ENCODE measurements at regions not wholly inside any gene's neighbourhood (a gene's known extent, or its start where the extent isn't known, plus 50 kb on each side); places are given as distances from the start of the nearest gene placed in this dataset.

GRCh38 chr1:234735916-234736315 lies 125.9 kb upstream of the IRF2BP2 start:
- H3K27me3 ChIP-seq (ENCODE audit: insufficient read depth, low read length): no peaks in the 10 kb centered on the region
- TF ChIP-seq EZH2 (IDR thresholded peaks at IDR 0.05; ENCODE audit: insufficient read depth, low read length): no peak
- no peak for TF ChIP-seq CTCF (IDR thresholded peaks at IDR 0.05; ENCODE audit: insufficient read depth, low read depth, low read length)
- H3K27ac ChIP-seq (ENCODE audit: low read depth, low read length): no peak overlapping the region
- H3K9ac ChIP-seq (ENCODE audit: low read length): no peak overlapping the region
- no peaks in the 10 kb centered on the region for H3K27me3 Mint-ChIP-seq (ENCODE audit: low read depth, unreplicated experiment)
- no peaks in the 10 kb centered on the region for H3K36me3 Mint-ChIP-seq (ENCODE audit: low read depth, unreplicated experiment)
- no peaks in the 10 kb centered on the region for H3K9me3 Mint-ChIP-seq (ENCODE audit: unreplicated experiment)
- no peak overlapping the region for H3K4me3 Mint-ChIP-seq (ENCODE audit: unreplicated experiment)
- peaks cover 32% of the 10 kb centered on the region for H3K4me1 Mint-ChIP-seq (ENCODE audit: low read depth, unreplicated experiment)
- peak overlapping the region; percentile 38 for H3K27ac Mint-ChIP-seq (ENCODE audit: unreplicated experiment)
- no peak overlapping the region for H3K4me3 ChIP-seq (ENCODE audit: insufficient read depth, low read depth, low read length)
- H3K36me3 ChIP-seq (ENCODE audit: insufficient read depth, low read length): no peaks in the 10 kb centered on the region
- H3K79me2 ChIP-seq (ENCODE audit: insufficient read depth, low read length): no peaks in the 10 kb centered on the region
- H3K4me1 ChIP-seq (ENCODE audit: insufficient read depth, low read length): peaks cover 12% of the 10 kb centered on the region
- DNase-seq (ENCODE audit: low read depth) (no peak), FAIRE-seq (no peak)
- no peaks in the 10 kb centered on the region for H3K9me3 ChIP-seq (ENCODE audit: insufficient read depth, low read depth, low read length)
- no peak overlapping the region for H2AFZ ChIP-seq (ENCODE audit: low read depth, low read length)
- no peak overlapping the region for H3K4me2 ChIP-seq (ENCODE audit: low read length)
- no peaks in the 10 kb centered on the region for H4K20me1 ChIP-seq (ENCODE audit: insufficient read depth, low read length)

DNA sequence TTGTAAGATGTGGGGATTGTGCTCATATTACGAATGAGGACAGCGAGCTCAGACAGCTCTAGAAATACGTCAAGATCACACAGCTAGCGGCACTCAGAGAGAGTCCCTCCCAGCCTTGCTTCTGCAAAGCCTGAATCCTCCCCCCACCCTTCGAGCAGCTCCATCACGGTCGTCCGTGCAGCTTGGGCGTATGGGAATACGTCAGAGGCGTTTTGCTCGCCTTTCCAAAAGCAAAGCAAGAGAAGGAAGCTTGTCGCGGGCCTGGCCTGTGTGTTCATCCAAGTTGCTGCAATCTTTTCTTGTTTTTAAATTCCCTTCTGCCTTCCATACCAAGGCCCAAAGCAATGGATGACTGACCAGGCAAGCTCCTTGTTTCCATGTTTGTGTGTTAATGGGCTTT lies 125.5 kb upstream of the IRF2BP2 start:
- H3K27me3 Mint-ChIP-seq (ENCODE audit: low read depth, unreplicated experiment): no peaks in the 10 kb centered on the region
- no peak overlapping the region for H3K4me3 ChIP-seq (ENCODE audit: insufficient read depth, low read depth, low read length)
- TF ChIP-seq CTCF (IDR thresholded peaks at IDR 0.05; ENCODE audit: insufficient read depth, low read depth, low read length) (no peak), EZH2 (IDR thresholded peaks at IDR 0.05; ENCODE audit: insufficient read depth, low read length) (no peak)
- H3K4me1 ChIP-seq (ENCODE audit: insufficient read depth, low read length): peaks cover 16% of the 10 kb centered on the region
- no peaks in the 10 kb centered on the region for H3K36me3 ChIP-seq (ENCODE audit: insufficient read depth, low read length)
- no peaks in the 10 kb centered on the region for H3K9me3 ChIP-seq (ENCODE audit: insufficient read depth, low read depth, low read length)
- H3K79me2 ChIP-seq (ENCODE audit: insufficient read depth, low read length): no peaks in the 10 kb centered on the region
- peaks cover 34% of the 10 kb centered on the region for H3K4me1 Mint-ChIP-seq (ENCODE audit: low read depth, unreplicated experiment)
- H3K4me3 Mint-ChIP-seq (ENCODE audit: unreplicated experiment): no peak overlapping the region
- no peak for FAIRE-seq
- H3K9ac ChIP-seq (ENCODE audit: low read length): no peak overlapping the region
- no peaks in the 10 kb centered on the region for H4K20me1 ChIP-seq (ENCODE audit: insufficient read depth, low read length)
- H2AFZ ChIP-seq (ENCODE audit: low read depth, low read length): no peak overlapping the region
- H3K4me2 ChIP-seq (ENCODE audit: low read length): no peak overlapping the region
- H3K27ac ChIP-seq (ENCODE audit: low read depth, low read length): no peak overlapping the region
- H3K27ac Mint-ChIP-seq (ENCODE audit: unreplicated experiment): peak overlapping the region; percentile 38
- H3K27me3 ChIP-seq (ENCODE audit: insufficient read depth, low read length): no peaks in the 10 kb centered on the region
- H3K9me3 Mint-ChIP-seq (ENCODE audit: unreplicated experiment): no peaks in the 10 kb centered on the region
- H3K36me3 Mint-ChIP-seq (ENCODE audit: low read depth, unreplicated experiment): no peaks in the 10 kb centered on the region
- DNase-seq (ENCODE audit: low read depth): no peak

GRCh38 chr1:234734869-234735268 lies 124.9 kb upstream of the IRF2BP2 start:
- no peaks in the 10 kb centered on the region for H3K36me3 ChIP-seq (ENCODE audit: insufficient read depth, low read length)
- H3K4me3 ChIP-seq (ENCODE audit: insufficient read depth, low read depth, low read length): no peak overlapping the region
- no peak for TF ChIP-seq CTCF (IDR thresholded peaks at IDR 0.05; ENCODE audit: insufficient read depth, low read depth, low read length)
- TF ChIP-seq EZH2 (IDR thresholded peaks at IDR 0.05; ENCODE audit: insufficient read depth, low read length): no peak
- H3K9me3 Mint-ChIP-seq (ENCODE audit: unreplicated experiment): no peaks in the 10 kb centered on the region
- no peak overlapping the region for H3K27ac Mint-ChIP-seq (ENCODE audit: unreplicated experiment)
- no peak for DNase-seq (ENCODE audit: low read depth)
- H3K4me1 ChIP-seq (ENCODE audit: insufficient read depth, low read length): peaks cover 21% of the 10 kb centered on the region
- no peak overlapping the region for H3K4me2 ChIP-seq (ENCODE audit: low read length)
- H2AFZ ChIP-seq (ENCODE audit: low read depth, low read length): no peak overlapping the region
- peaks cover 40% of the 10 kb centered on the region for H3K4me1 Mint-ChIP-seq (ENCODE audit: low read depth, unreplicated experiment)
- FAIRE-seq: no peak
- no peaks in the 10 kb centered on the region for H4K20me1 ChIP-seq (ENCODE audit: insufficient read depth, low read length)
- H3K4me3 Mint-ChIP-seq (ENCODE audit: unreplicated experiment): no peak overlapping the region
- H3K27me3 ChIP-seq (ENCODE audit: insufficient read depth, low read length): no peaks in the 10 kb centered on the region
- H3K27ac ChIP-seq (ENCODE audit: low read depth, low read length): no peak overlapping the region
- no peaks in the 10 kb centered on the region for H3K79me2 ChIP-seq (ENCODE audit: insufficient read depth, low read length)
- no peaks in the 10 kb centered on the region for H3K9me3 ChIP-seq (ENCODE audit: insufficient read depth, low read depth, low read length)
- H3K9ac ChIP-seq (ENCODE audit: low read length): no peak overlapping the region
- no peaks in the 10 kb centered on the region for H3K36me3 Mint-ChIP-seq (ENCODE audit: low read depth, unreplicated experiment)
- no peaks in the 10 kb centered on the region for H3K27me3 Mint-ChIP-seq (ENCODE audit: low read depth, unreplicated experiment)

All from astrocyte (in vitro differentiated cells and primary cell).